HT1080 (cell line): ENCODE measurements at regions not wholly inside any gene's neighbourhood (a gene's known extent, or its start where the extent isn't known, plus 50 kb on each side); places are given as distances from the start of the nearest gene placed in this dataset.

Source experiments
- DNase-seq: peaks from one replicate; pipeline ENCODE4 v3.0.0-alpha.2; 2015; ENCODE audit warnings: low read depth

GRCh38 chr15:70167155-70167554 lies 69.4 kb upstream of the TLE3 start:
- no peak for DNase-seq

GRCh38 chr15:70166506-70167087 lies 68.9 kb upstream of the TLE3 start:
- DNase-seq, result no peak

- no peak for DNase-seq
These were observed 68.1 kb upstream of the TLE3 start for GRCh38 chr15:70165716-70166284.

- DNase-seq, result no peak
These were observed 67.4 kb upstream of the TLE3 start for GRCh38 chr15:70164910-70165715.

- DNase-seq, result peak; percentile 27
These were observed 66.6 kb upstream of the TLE3 start for GRCh38 chr15:70164156-70164900.

- no peak for DNase-seq
These were observed 63.3 kb upstream of the TLE3 start for GRCh38 chr15:70160803-70161565.

- peak; percentile 21 for DNase-seq
These were observed 62.5 kb upstream of the TLE3 start for GRCh38 chr15:70160267-70160666.

- DNase-seq, result no peak
These were observed 61.9 kb upstream of the TLE3 start for GRCh38 chr15:70159713-70160009.

GRCh38 chr15:70159001-70159712 lies 61.4 kb upstream of the TLE3 start:
- no peak for DNase-seq

GRCh38 chr15:70158309-70159000 lies 60.7 kb upstream of the TLE3 start:
- no peak for DNase-seq

GRCh38 chr15:70156671-70157271 lies 59.1 kb upstream of the TLE3 start:
- no peak for DNase-seq

GRCh38 chr15:70154718-70155347 lies 57.1 kb upstream of the TLE3 start:
- DNase-seq, result no peak

GRCh38 chr15:70153921-70154717 lies 56.4 kb upstream of the TLE3 start:
- no peak for DNase-seq

- peak; percentile 48 for DNase-seq
These were observed 54.4 kb upstream of the TLE3 start for GRCh38 chr15:70152070-70152480.

GRCh38 chr15:70151462-70151861 lies 53.7 kb upstream of the TLE3 start:
- no peak for DNase-seq

- DNase-seq, result no peak
These were observed 53.3 kb upstream of the TLE3 start for GRCh38 chr15:70151003-70151402.

- no peak for DNase-seq
These were observed 52.7 kb upstream of the TLE3 start for GRCh38 chr15:70150405-70150747.

GRCh38 chr15:70149667-70150404 lies 52.1 kb upstream of the TLE3 start:
- DNase-seq, result peak; percentile 57
